SK-N-SH (cell line): ENCODE measurements at regions not wholly inside any gene's neighbourhood (a gene's known extent, or its start where the extent isn't known, plus 50 kb on each side); places are given as distances from the start of the nearest gene placed in this dataset.

Experiments used
- CTCF ChIA-PET: fragments of 300-600, 350-600 bp; formaldehyde crosslinking; extraction: SDS; loops from one replicate; lab custom pipeline; 2021; lab: Yijun Ruan, JAX
- POLR2A ChIA-PET: fragments of 350-600 bp; sonication (Branson Sonifier 250); formaldehyde crosslinking; extraction: SDS; loops from one replicate; lab custom pipeline; 2020; ENCODE audit warnings: antibody characterized with exemption, inconsistent platforms; lab: Yijun Ruan, JAX
- DNase-seq: peaks from one replicate; pipeline ENCODE4 v3.0.0; 2012
- H2AFZ ChIP-seq: fragments of 200-600 bp; sonication (generic); 2 replicates; pipeline ENCODE4 v1.8.1; 2016; ENCODE audit warnings: antibody characterized with exemption, mild to moderate bottlenecking, low read depth
- H3F3A ChIP-seq: fragments of 200-600 bp; sonication (generic); replicated peaks from 2 replicates; pipeline ENCODE3; 2016; ENCODE audit warnings: antibody characterized with exemption, mild to moderate bottlenecking; ENCODE audit not compliant: insufficient read depth
- H3K27ac ChIP-seq, 2 experiments: fragments of 200-500 bp in 1 of 2; fragments of 200-600 bp in 1 of 2; sonication (Bioruptor generic) in 1 of 2; sonication (generic), shearing (Covaris generic) in 1 of 2; 2 replicates each; pipeline versions ENCODE4 v1.5.1 to v1.6.1; 2014 to 2016; ENCODE audit warnings: low read depth in 2 of 2, inconsistent platforms in 1 of 2, low read length in 1 of 2, mild to moderate bottlenecking in 1 of 2, mixed read lengths in 1 of 2
- H3K27me3 ChIP-seq: fragments of 200-600 bp; sonication (generic), shearing (Covaris generic); 2 replicates; pipeline ENCODE4 v1.6.1; 2016; ENCODE audit warnings: mixed run types; ENCODE audit not compliant: insufficient read depth
- H3K36me3 ChIP-seq, 2 experiments: fragments of 200-500 bp in 1 of 2; fragments of 200-600 bp in 1 of 2; sonication (Bioruptor generic) in 1 of 2; sonication (generic) in 1 of 2; replicated peaks in 1 of 2; 2 replicates each; pipeline versions ENCODE3 to v1.5.1; 2014 to 2016; ENCODE audit warnings: low read length in 1 of 2, mild to moderate bottlenecking in 1 of 2; ENCODE audit not compliant: insufficient read depth in 2 of 2, control insufficient read depth in 1 of 2
- H3K4me1 ChIP-seq, 2 experiments: fragments of 200-500 bp in 1 of 2; fragments of 200-600 bp in 1 of 2; sonication (Bioruptor generic) in 1 of 2; sonication (generic), shearing (Covaris generic) in 1 of 2; 2 replicates each; pipeline versions ENCODE4 v1.5.1 to v1.6.1; 2014 to 2016; ENCODE audit warnings: low read depth in 1 of 2, low read length in 1 of 2, mixed run types in 1 of 2; ENCODE audit not compliant: insufficient read depth in 2 of 2, control insufficient read depth in 1 of 2
- H3K4me2 ChIP-seq: fragments of 200-600 bp; sonication (generic), shearing (Covaris generic); 2 replicates; pipeline ENCODE4 v1.6.1; 2017; ENCODE audit warnings: mixed run types
- H3K4me3 ChIP-seq, 2 experiments: fragments of 200-500 bp in 1 of 2; fragments of 200-600 bp in 1 of 2; sonication (Bioruptor generic) in 1 of 2; sonication (generic), shearing (Covaris generic) in 1 of 2; 2 replicates each; pipeline versions ENCODE4 v1.5.1 to v1.8.1; 2014 to 2016; ENCODE audit warnings: low read depth in 2 of 2, inconsistent platforms in 1 of 2, low read length in 1 of 2, mild to moderate bottlenecking in 1 of 2, mixed read lengths in 1 of 2, moderate library complexity in 1 of 2
- H3K79me2 ChIP-seq: fragments of 200-600 bp; sonication (generic); 2 replicates; pipeline ENCODE4 v1.8.1; 2017; ENCODE audit warnings: mild to moderate bottlenecking; ENCODE audit not compliant: insufficient read depth
- H3K9ac ChIP-seq: fragments of 200-600 bp; sonication (generic); 2 replicates; pipeline ENCODE4 v1.6.1; 2017; ENCODE audit warnings: mixed run types
- H3K9me2 ChIP-seq: fragments of 200-600 bp; sonication (generic); 2 replicates; pipeline ENCODE4 v1.6.1; 2017; ENCODE audit warnings: mixed run types
- H3K9me3 ChIP-seq: fragments of 200-600 bp; sonication (generic); 2 replicates; pipeline ENCODE4 v1.6.1; 2017; ENCODE audit warnings: mixed run types, mild to moderate bottlenecking, moderate library complexity
- H4K20me1 ChIP-seq: fragments of 200-600 bp; sonication (generic); 2 replicates; pipeline ENCODE4 v1.6.1; 2017; ENCODE audit warnings: mild to moderate bottlenecking, mixed run types; ENCODE audit not compliant: insufficient read depth
- CHD2 ChIP-seq: fragments of 150-350 bp; IDR thresholded peaks from 2 replicates; pipeline ENCODE4 v1.6.1; 2018; ENCODE audit warnings: low read length; ENCODE audit not compliant: partially characterized antibody
- EZH2phosphoT487 ChIP-seq: fragments of 200-600 bp; sonication (generic); IDR thresholded peaks from 2 replicates; pipeline ENCODE4 v1.6.1; 2017; ENCODE audit warnings: low read depth, mixed run types, mild to moderate bottlenecking, antibody characterized with exemption, moderate library complexity, borderline replicate concordance
- FOSL2 ChIP-seq: IDR thresholded peaks from 2 replicates; pipeline ENCODE4 v1.4.0; 2012; ENCODE audit warnings: low read depth, mild to moderate bottlenecking, moderate library complexity, borderline replicate concordance
- GATA2 ChIP-seq: sonication (generic); formaldehyde crosslinking; IDR thresholded peaks from 2 replicates; pipeline ENCODE4 v1.5.0; 2020; ENCODE audit warnings: mild to moderate bottlenecking, missing genetic modification reagents
- MEF2A ChIP-seq: IDR thresholded peaks from 2 replicates; pipeline ENCODE4 v1.4.0; 2012; ENCODE audit warnings: low read depth, borderline replicate concordance
- RAD21 ChIP-seq: IDR thresholded peaks from 2 replicates; pipeline ENCODE4 v1.6.1; 2012; ENCODE audit warnings: mild to moderate bottlenecking, low read length
- RCOR1 ChIP-seq: fragments of 150-350 bp; IDR thresholded peaks from 2 replicates; pipeline ENCODE4 v1.6.1; 2017; ENCODE audit warnings: antibody characterized with exemption, low read length
- RFX5 ChIP-seq: IDR thresholded peaks from 2 replicates; pipeline ENCODE4 v1.6.1; 2012; ENCODE audit warnings: mild to moderate bottlenecking, improper control_type of control experiment, low read length
- RXRA ChIP-seq: IDR thresholded peaks from 2 replicates; pipeline ENCODE4 v1.4.0; 2012; ENCODE audit warnings: low read depth, mild to moderate bottlenecking, borderline replicate concordance
- SIN3A ChIP-seq: IDR thresholded peaks from 2 replicates; pipeline ENCODE4 v1.6.1; 2012; ENCODE audit warnings: low read depth, mild to moderate bottlenecking, low read length, moderate library complexity, borderline replicate concordance
- TAF1 ChIP-seq: IDR thresholded peaks from 2 replicates; pipeline ENCODE4 v1.6.1; 2012; ENCODE audit warnings: low read depth, mild to moderate bottlenecking, low read length, moderate library complexity, borderline replicate concordance
- TEAD4 ChIP-seq: IDR thresholded peaks from 2 replicates; pipeline ENCODE4 v1.4.0; 2012; ENCODE audit warnings: mild to moderate bottlenecking, borderline replicate concordance; ENCODE audit not compliant: insufficient read depth
- YY1 ChIP-seq: IDR thresholded peaks from 2 replicates; pipeline ENCODE4 v1.4.0; 2012; ENCODE audit warnings: low read depth, mild to moderate bottlenecking
- WGBS: methylation state at CpG from one replicate; pipeline ENCODE4 v1.1.6; 2017; ENCODE audit warnings: low lambda C conversion rate; 5-methylcytosine and 5-hydroxymethylcytosine counted together
- TF ChIP-seq, protein P1 (sequence below): IDR thresholded peaks from 2 replicates; pipeline ENCODE4 v1.4.0; 2012; ENCODE audit warnings: low read depth, borderline replicate concordance
- TF ChIP-seq, protein P2 (sequence below): IDR thresholded peaks from 2 replicates; pipeline ENCODE4 v1.4.0; 2012; ENCODE audit warnings: low read depth, borderline replicate concordance
- TF ChIP-seq, protein P3 (sequence below): fragments of 150-350 bp; IDR thresholded peaks from 2 replicates; pipeline ENCODE4 v1.6.1; 2016; ENCODE audit warnings: mild to moderate bottlenecking, low read depth, low read length
- TF ChIP-seq, protein P4 (sequence below): IDR thresholded peaks from 2 replicates; pipeline ENCODE4 v1.6.1; 2012; ENCODE audit warnings: mild to moderate bottlenecking, low read depth, low read length, moderate library complexity
- TF ChIP-seq, protein P5 (sequence below): IDR thresholded peaks from 2 replicates; pipeline ENCODE4 v1.4.0; 2012; ENCODE audit warnings: low read depth

DNA sequence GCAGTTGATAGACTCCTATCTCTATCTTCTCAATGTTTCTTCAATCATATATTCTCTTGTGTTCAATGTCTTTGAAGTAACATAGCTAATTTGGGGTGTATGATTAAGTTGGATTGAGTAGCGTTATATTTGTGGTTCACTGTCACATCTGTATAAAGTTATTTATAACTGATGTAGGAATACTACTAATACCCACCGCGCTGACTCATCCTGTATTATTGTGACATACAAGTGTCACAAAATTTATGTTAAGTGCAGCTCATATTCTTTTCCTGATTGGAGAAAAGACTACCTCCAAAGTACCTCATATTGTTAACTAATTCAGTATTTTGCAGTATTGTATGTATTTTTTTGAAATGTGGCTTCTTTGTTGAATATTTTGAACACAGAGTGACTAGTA is 940.8 kb downstream of the SLC6A15 start:
- Histone ChIP-seq H3F3A (no peaks in the 10 kb centered on the region), H3K4me3 (no peak overlapping the region), H3K36me3 (no peaks in the 10 kb centered on the region), H3K27ac (no peak overlapping the region), H3K9me2 (0 out of 2 replicates have a peak, but pooled peaks cover 3% of the 10 kb centered on the region), H3K4me1 (peaks cover 0 to 3% of the 10 kb centered on the region in 2 experiments; a peak in 2 of 4 replicates), H3K4me2 (no peak overlapping the region), H3K27me3 (no peaks in the 10 kb centered on the region), H3K79me2 (no peaks in the 10 kb centered on the region), H3K9me3 (no peaks in the 10 kb centered on the region; the same call in 1 of the 2 replicates), H4K20me1 (no peaks in the 10 kb centered on the region), H3K9ac (no peak overlapping the region), H2AFZ (no peak overlapping the region)
- 91% methylated on average over 3 of the region's 3 CpGs for WGBS
- POLR2A ChIA-PET, result no interaction called here
- CTCF ChIA-PET, result no interaction called here
- no peak for TF ChIP-seq RCOR1
- TF ChIP-seq, protein P1, sequence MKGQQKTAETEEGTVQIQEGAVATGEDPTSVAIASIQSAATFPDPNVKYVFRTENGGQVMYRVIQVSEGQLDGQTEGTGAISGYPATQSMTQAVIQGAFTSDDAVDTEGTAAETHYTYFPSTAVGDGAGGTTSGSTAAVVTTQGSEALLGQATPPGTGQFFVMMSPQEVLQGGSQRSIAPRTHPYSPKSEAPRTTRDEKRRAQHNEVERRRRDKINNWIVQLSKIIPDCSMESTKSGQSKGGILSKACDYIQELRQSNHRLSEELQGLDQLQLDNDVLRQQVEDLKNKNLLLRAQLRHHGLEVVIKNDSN, result no peak
- TF ChIP-seq SIN3A, result no peak
- TF ChIP-seq TAF1, result no peak
- TF ChIP-seq, protein P2, sequence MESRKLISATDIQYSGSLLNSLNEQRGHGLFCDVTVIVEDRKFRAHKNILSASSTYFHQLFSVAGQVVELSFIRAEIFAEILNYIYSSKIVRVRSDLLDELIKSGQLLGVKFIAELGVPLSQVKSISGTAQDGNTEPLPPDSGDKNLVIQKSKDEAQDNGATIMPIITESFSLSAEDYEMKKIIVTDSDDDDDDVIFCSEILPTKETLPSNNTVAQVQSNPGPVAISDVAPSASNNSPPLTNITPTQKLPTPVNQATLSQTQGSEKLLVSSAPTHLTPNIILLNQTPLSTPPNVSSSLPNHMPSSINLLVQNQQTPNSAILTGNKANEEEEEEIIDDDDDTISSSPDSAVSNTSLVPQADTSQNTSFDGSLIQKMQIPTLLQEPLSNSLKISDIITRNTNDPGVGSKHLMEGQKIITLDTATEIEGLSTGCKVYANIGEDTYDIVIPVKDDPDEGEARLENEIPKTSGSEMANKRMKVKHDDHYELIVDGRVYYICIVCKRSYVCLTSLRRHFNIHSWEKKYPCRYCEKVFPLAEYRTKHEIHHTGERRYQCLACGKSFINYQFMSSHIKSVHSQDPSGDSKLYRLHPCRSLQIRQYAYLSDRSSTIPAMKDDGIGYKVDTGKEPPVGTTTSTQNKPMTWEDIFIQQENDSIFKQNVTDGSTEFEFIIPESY, result no peak
- TF ChIP-seq RXRA, result no peak
- no peak for TF ChIP-seq FOSL2
- TF ChIP-seq, protein P3, sequence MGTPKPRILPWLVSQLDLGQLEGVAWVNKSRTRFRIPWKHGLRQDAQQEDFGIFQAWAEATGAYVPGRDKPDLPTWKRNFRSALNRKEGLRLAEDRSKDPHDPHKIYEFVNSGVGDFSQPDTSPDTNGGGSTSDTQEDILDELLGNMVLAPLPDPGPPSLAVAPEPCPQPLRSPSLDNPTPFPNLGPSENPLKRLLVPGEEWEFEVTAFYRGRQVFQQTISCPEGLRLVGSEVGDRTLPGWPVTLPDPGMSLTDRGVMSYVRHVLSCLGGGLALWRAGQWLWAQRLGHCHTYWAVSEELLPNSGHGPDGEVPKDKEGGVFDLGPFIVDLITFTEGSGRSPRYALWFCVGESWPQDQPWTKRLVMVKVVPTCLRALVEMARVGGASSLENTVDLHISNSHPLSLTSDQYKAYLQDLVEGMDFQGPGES, result no peak
- TF ChIP-seq RFX5, result no peak
- TF ChIP-seq MEF2A, result no peak
- no peak for TF ChIP-seq EZH2phosphoT487
- TF ChIP-seq TEAD4, result no peak
- TF ChIP-seq RAD21, result no peak
- TF ChIP-seq, protein P4, sequence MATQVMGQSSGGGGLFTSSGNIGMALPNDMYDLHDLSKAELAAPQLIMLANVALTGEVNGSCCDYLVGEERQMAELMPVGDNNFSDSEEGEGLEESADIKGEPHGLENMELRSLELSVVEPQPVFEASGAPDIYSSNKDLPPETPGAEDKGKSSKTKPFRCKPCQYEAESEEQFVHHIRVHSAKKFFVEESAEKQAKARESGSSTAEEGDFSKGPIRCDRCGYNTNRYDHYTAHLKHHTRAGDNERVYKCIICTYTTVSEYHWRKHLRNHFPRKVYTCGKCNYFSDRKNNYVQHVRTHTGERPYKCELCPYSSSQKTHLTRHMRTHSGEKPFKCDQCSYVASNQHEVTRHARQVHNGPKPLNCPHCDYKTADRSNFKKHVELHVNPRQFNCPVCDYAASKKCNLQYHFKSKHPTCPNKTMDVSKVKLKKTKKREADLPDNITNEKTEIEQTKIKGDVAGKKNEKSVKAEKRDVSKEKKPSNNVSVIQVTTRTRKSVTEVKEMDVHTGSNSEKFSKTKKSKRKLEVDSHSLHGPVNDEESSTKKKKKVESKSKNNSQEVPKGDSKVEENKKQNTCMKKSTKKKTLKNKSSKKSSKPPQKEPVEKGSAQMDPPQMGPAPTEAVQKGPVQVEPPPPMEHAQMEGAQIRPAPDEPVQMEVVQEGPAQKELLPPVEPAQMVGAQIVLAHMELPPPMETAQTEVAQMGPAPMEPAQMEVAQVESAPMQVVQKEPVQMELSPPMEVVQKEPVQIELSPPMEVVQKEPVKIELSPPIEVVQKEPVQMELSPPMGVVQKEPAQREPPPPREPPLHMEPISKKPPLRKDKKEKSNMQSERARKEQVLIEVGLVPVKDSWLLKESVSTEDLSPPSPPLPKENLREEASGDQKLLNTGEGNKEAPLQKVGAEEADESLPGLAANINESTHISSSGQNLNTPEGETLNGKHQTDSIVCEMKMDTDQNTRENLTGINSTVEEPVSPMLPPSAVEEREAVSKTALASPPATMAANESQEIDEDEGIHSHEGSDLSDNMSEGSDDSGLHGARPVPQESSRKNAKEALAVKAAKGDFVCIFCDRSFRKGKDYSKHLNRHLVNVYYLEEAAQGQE, result no peak
- TF ChIP-seq, protein P5, sequence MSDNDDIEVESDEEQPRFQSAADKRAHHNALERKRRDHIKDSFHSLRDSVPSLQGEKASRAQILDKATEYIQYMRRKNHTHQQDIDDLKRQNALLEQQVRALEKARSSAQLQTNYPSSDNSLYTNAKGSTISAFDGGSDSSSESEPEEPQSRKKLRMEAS, result no peak
- TF ChIP-seq GATA2 (CRISPR knock-in tag), result no peak
- TF ChIP-seq CHD2, result no peak
- no peak for TF ChIP-seq YY1
- DNase-seq, result no peak
